DND-41 (cell line): ENCODE measurements at regions not wholly inside any gene's neighbourhood (a gene's known extent, or its start where the extent isn't known, plus 50 kb on each side); places are given as distances from the start of the nearest gene placed in this dataset.

Source experiments
- ATAC-seq: fragments of 200-7000 bp; cut with Tn5 transposase; 3 replicates; pipeline ENCODE4 v1.9.1; 2021; ENCODE audit warnings: low read depth; ENCODE audit not compliant: insufficient read depth
- DNase-seq: peaks from one replicate; pipeline ENCODE4 v3.0.0-alpha.2; 2020
- H2AFZ ChIP-seq: 2 replicates; pipeline ENCODE4 v1.6.0; 2012; ENCODE audit warnings: low read depth, low read length
- H3K27ac ChIP-seq: 2 replicates; pipeline ENCODE4 v1.5.1; 2012; ENCODE audit warnings: low read length, inconsistent platforms
- H3K27me3 ChIP-seq: fragments of 200-600 bp; sonication (generic); 2 replicates; pipeline ENCODE4 v1.6.0; 2012; ENCODE audit warnings: low read length, mild to moderate bottlenecking, inconsistent platforms; ENCODE audit not compliant: insufficient read depth, poor library complexity
- H3K36me3 ChIP-seq: 2 replicates; pipeline ENCODE4 v1.5.1; 2012; ENCODE audit warnings: low read length, inconsistent platforms; ENCODE audit not compliant: insufficient read depth
- H3K4me1 ChIP-seq: 2 replicates; pipeline ENCODE4 v1.5.1; 2012; ENCODE audit warnings: mild to moderate bottlenecking, low read length; ENCODE audit not compliant: insufficient read depth
- H3K4me2 ChIP-seq: 2 replicates; pipeline ENCODE4 v1.6.0; 2012; ENCODE audit warnings: mild to moderate bottlenecking, moderate library complexity, low read length, inconsistent platforms; ENCODE audit not compliant: insufficient read depth
- H3K4me3 ChIP-seq, 2 experiments: fragments of 200-600 bp in 1 of 2; shearing (Covaris generic) in 1 of 2; 2 replicates each; pipeline ENCODE4 v1.5.1; 2012 to 2016; ENCODE audit warnings: inconsistent platforms in 2 of 2, low read length in 2 of 2, mild to moderate bottlenecking in 2 of 2, low read depth in 1 of 2, moderate library complexity in 1 of 2
- H3K79me2 ChIP-seq: 2 replicates; pipeline ENCODE4 v1.6.0; 2012; ENCODE audit warnings: low read length, inconsistent platforms; ENCODE audit not compliant: insufficient read depth
- H3K9ac ChIP-seq: 2 replicates; pipeline ENCODE4 v1.6.0; 2012; ENCODE audit warnings: low read depth, mild to moderate bottlenecking, inconsistent platforms, low read length, moderate library complexity
- H3K9me3 ChIP-seq: 2 replicates; pipeline ENCODE4 v1.5.1; 2012; ENCODE audit warnings: low read length, moderate library complexity, mild to moderate bottlenecking, inconsistent platforms; ENCODE audit not compliant: insufficient read depth, severe bottlenecking
- H4K20me1 ChIP-seq: 2 replicates; pipeline ENCODE4 v1.6.0; 2012; ENCODE audit warnings: low read length; ENCODE audit not compliant: insufficient read depth
- CTCF ChIP-seq: IDR thresholded peaks from 2 replicates; pipeline ENCODE4 v1.5.1; 2012; ENCODE audit warnings: borderline replicate concordance, low read length, moderate library complexity, mild to moderate bottlenecking; ENCODE audit not compliant: poor library complexity, severe bottlenecking; ENCODE audit errors: extremely low read depth
- EZH2 ChIP-seq: IDR thresholded peaks from 3 replicates; pipeline ENCODE4 v1.6.1; 2012; ENCODE audit warnings: borderline replicate concordance, low read depth, mild to moderate bottlenecking, moderate library complexity, low read length, inconsistent platforms; ENCODE audit not compliant: severe bottlenecking

- H2AFZ ChIP-seq: no peak overlapping the region
- H3K9me3 ChIP-seq: peaks cover 5% of the 10 kb centered on the region
- no peak overlapping the region for H3K4me2 ChIP-seq
- no peak overlapping the region for H3K9ac ChIP-seq
- H3K27me3 ChIP-seq: no peaks in the 10 kb centered on the region
- no peaks in the 10 kb centered on the region for H3K36me3 ChIP-seq
- H3K4me1 ChIP-seq: no peaks in the 10 kb centered on the region
- TF ChIP-seq CTCF (no peak), EZH2 (no peak)
- no peaks in the 10 kb centered on the region; the same call in 1 of the 2 replicates for H4K20me1 ChIP-seq
- no peak overlapping the region for H3K4me3 ChIP-seq
- ATAC-seq (no peak), DNase-seq (no peak)
- no peak overlapping the region for H3K27ac ChIP-seq
- H3K79me2 ChIP-seq: no peaks in the 10 kb centered on the region
These were observed 108.7 kb upstream of the ACTRT2 start for GRCh38 chr1:2912424-2913061.

- no peaks in the 10 kb centered on the region for H3K4me1 ChIP-seq
- no peaks in the 10 kb centered on the region for H3K36me3 ChIP-seq
- no peaks in the 10 kb centered on the region; the same call in 1 of the 2 replicates for H4K20me1 ChIP-seq
- H3K4me3 ChIP-seq: no peak overlapping the region
- H3K9me3 ChIP-seq: peaks cover 5% of the 10 kb centered on the region
- H3K27me3 ChIP-seq: no peaks in the 10 kb centered on the region
- no peak overlapping the region for H3K4me2 ChIP-seq
- no peaks in the 10 kb centered on the region for H3K79me2 ChIP-seq
- TF ChIP-seq EZH2: no peak
- TF ChIP-seq CTCF: no peak
- H3K9ac ChIP-seq: no peak overlapping the region
- H3K27ac ChIP-seq: no peak overlapping the region
- no peak overlapping the region for H2AFZ ChIP-seq
- DNase-seq (no peak), ATAC-seq (no peak)
These were observed 108.2 kb upstream of the ACTRT2 start for GRCh38 chr1:2913091-2913490.

- H3K27ac ChIP-seq: no peak overlapping the region
- DNase-seq (no peak), ATAC-seq (no peak)
- peaks cover 5% of the 10 kb centered on the region for H3K9me3 ChIP-seq
- H3K36me3 ChIP-seq: no peaks in the 10 kb centered on the region
- H3K4me2 ChIP-seq: no peak overlapping the region
- no peaks in the 10 kb centered on the region for H3K27me3 ChIP-seq
- H2AFZ ChIP-seq: no peak overlapping the region
- no peak overlapping the region for H3K4me3 ChIP-seq
- H3K9ac ChIP-seq: no peak overlapping the region
- no peaks in the 10 kb centered on the region for H3K4me1 ChIP-seq
- TF ChIP-seq CTCF (no peak), EZH2 (no peak)
- H3K79me2 ChIP-seq: no peaks in the 10 kb centered on the region
- H4K20me1 ChIP-seq: no peaks in the 10 kb centered on the region
These were observed 106.6 kb upstream of the ACTRT2 start for GRCh38 chr1:2914702-2915101.

- no peak overlapping the region for H3K27ac ChIP-seq
- no peak overlapping the region for H2AFZ ChIP-seq
- DNase-seq (no peak), ATAC-seq (no peak)
- H3K4me1 ChIP-seq: no peaks in the 10 kb centered on the region
- peaks cover 5% of the 10 kb centered on the region for H3K9me3 ChIP-seq
- H4K20me1 ChIP-seq: no peaks in the 10 kb centered on the region
- no peaks in the 10 kb centered on the region for H3K36me3 ChIP-seq
- H3K27me3 ChIP-seq: no peaks in the 10 kb centered on the region
- no peak overlapping the region for H3K4me2 ChIP-seq
- H3K9ac ChIP-seq: no peak overlapping the region
- TF ChIP-seq EZH2: no peak
- TF ChIP-seq CTCF: no peak
- no peak overlapping the region for H3K4me3 ChIP-seq
- H3K79me2 ChIP-seq: no peaks in the 10 kb centered on the region
These were observed 105.1 kb upstream of the ACTRT2 start for GRCh38 chr1:2916153-2916552.
